CD4-positive, alpha-beta T cell (primary cell): ENCODE measurements at regions not wholly inside any gene's neighbourhood (a gene's known extent, or its start where the extent isn't known, plus 50 kb on each side); places are given as distances from the start of the nearest gene placed in this dataset.

Experiments used
- ATAC-seq: fragments of 200-7000 bp; cut with Tn5 transposase; one replicate; pipeline ENCODE4 v1.10.0; 2022; ENCODE audit warnings: mild to moderate bottlenecking; ENCODE audit not compliant: poor library complexity
- CTCF ChIA-PET: fragments of 350-600 bp; sonication (Branson Sonifier 250); formaldehyde crosslinking; loops from one replicate; lab custom pipeline; 2021; ENCODE audit warnings: antibody characterized with exemption, inconsistent platforms; lab: Charles Lee
- POLR2A ChIA-PET: fragments of 350-600 bp; sonication (Branson Sonifier 250); formaldehyde crosslinking; loops from one replicate; lab custom pipeline; 2021; ENCODE audit warnings: antibody characterized with exemption, inconsistent platforms; lab: Charles Lee
- DNase-seq, 14 experiments: peaks; one replicate each; pipeline ENCODE4 v3.0.0-alpha.2; 2013 to 2020; ENCODE audit warnings: mixed read lengths in 2 of 14
- H3K27ac ChIP-seq, 2 donors: one replicate each; pipeline versions ENCODE4 v1.5.1 to v1.7.0; 2013; ENCODE audit warnings: low read length in 2 of 2, low read depth in 1 of 2, mild to moderate bottlenecking in 1 of 2
- H3K27me3 ChIP-seq, 2 experiments: 1 replicate in 1 of 2; 2 replicates in 1 of 2; pipeline versions ENCODE4 v1.6.1 to v1.7.0; 2013; ENCODE audit warnings: low read length in 2 of 2, control low read depth in 1 of 2, mild to moderate bottlenecking in 1 of 2, moderate library complexity in 1 of 2; ENCODE audit not compliant: insufficient read depth in 2 of 2, control insufficient read depth in 1 of 2
- H3K36me3 ChIP-seq: one replicate; pipeline ENCODE4 v1.6.1; 2013; ENCODE audit warnings: low read length, control low read depth; ENCODE audit not compliant: insufficient read depth
- H3K4me1 ChIP-seq: one replicate; pipeline ENCODE4 v1.6.1; 2013; ENCODE audit warnings: low read length, control low read depth; ENCODE audit not compliant: insufficient read depth
- H3K4me3 ChIP-seq: one replicate; pipeline ENCODE4 v1.5.1; 2013; ENCODE audit warnings: mild to moderate bottlenecking, low read length, moderate library complexity
- H3K9me3 ChIP-seq, 2 experiments: 1 replicate in 1 of 2; 2 replicates in 1 of 2; pipeline versions ENCODE4 v1.6.1 to v1.7.0; 2013; ENCODE audit warnings: low read length in 2 of 2, mild to moderate bottlenecking in 2 of 2, control low read depth in 1 of 2, moderate library complexity in 1 of 2; ENCODE audit not compliant: control insufficient read depth in 1 of 2, insufficient read depth in 1 of 2
- H3K27ac Mint-ChIP-seq: one replicate; pipeline ENCODE4 v1.8.0; 2020; ENCODE audit warnings: mixed read lengths
- H3K27me3 Mint-ChIP-seq: one replicate; pipeline ENCODE4 v1.8.0; 2021; ENCODE audit warnings: mixed read lengths
- H3K36me3 Mint-ChIP-seq: one replicate; pipeline ENCODE4 v1.8.0; 2021; ENCODE audit warnings: low read depth, mixed read lengths
- H3K4me1 Mint-ChIP-seq: one replicate; pipeline ENCODE4 v1.8.0; 2021; ENCODE audit warnings: low read depth, mixed read lengths
- H3K4me3 Mint-ChIP-seq: one replicate; pipeline ENCODE4 v1.8.0; 2020; ENCODE audit warnings: mild to moderate bottlenecking, mixed read lengths
- H3K9me3 Mint-ChIP-seq: one replicate; pipeline ENCODE4 v1.8.0; 2020; ENCODE audit warnings: mixed read lengths
- intact Hi-C, 2 experiments: fragments of 100-400 bp; cut with DNase I in 1 of 2; cut with micrococcal nuclease in 1 of 2; formaldehyde crosslinking; loops; one replicate each; pipeline versions ENCODE4 v1.15.1 to v1.9.0; 2023 to 2025; cut with DNase I, micrococcal nuclease
- TF ChIP-seq, protein P1 (sequence below): fragments of 200-600 bp; IDR thresholded peaks from one replicate; pipeline ENCODE4 v1.8.0; 2022; ENCODE audit warnings: antibody characterized with exemption, mild to moderate bottlenecking

DNA sequence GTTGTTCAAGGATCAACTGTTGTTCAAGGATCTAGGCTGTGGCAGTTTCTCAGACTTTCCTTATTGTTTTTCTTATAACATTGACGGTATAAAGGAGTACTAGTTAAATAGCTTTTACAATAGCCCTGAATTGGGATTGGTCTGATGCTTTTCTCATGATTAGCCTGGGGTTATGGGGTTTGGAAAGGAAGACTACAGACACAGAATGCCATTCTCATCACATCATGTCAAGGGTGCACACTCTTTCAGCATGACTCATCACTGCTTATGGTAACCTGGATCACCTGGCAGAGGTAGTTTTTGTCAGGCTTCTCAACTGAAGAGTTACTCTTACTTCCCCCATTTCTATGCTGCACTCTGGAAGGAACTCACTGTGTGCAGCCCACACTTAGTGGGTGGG is 194.2 kb upstream of the NPSR1 start:
- ChIA-PET POLR2A (no interaction called here), CTCF (no interaction called here)
- H3K4me3 ChIP-seq, result no peak overlapping the region
- H3K9me3 ChIP-seq, result no peaks in the 10 kb centered on the region
- Mint-ChIP-seq H3K4me3 (no peak overlapping the region), H3K27ac (no peak overlapping the region), H3K9me3 (peaks cover 14% of the 10 kb centered on the region), H3K4me1 (no peaks in the 10 kb centered on the region), H3K36me3 (no peaks in the 10 kb centered on the region), H3K27me3 (no peaks in the 10 kb centered on the region)
- intact Hi-C loops, result no loop called here
- no peaks in the 10 kb centered on the region for H3K4me1 ChIP-seq
- DNase-seq (no peak), ATAC-seq (no peak)
- no peak overlapping the region for H3K27ac ChIP-seq
- H3K36me3 ChIP-seq, result no peaks in the 10 kb centered on the region
- no peaks in the 10 kb centered on the region for H3K27me3 ChIP-seq
- TF ChIP-seq, protein P1, sequence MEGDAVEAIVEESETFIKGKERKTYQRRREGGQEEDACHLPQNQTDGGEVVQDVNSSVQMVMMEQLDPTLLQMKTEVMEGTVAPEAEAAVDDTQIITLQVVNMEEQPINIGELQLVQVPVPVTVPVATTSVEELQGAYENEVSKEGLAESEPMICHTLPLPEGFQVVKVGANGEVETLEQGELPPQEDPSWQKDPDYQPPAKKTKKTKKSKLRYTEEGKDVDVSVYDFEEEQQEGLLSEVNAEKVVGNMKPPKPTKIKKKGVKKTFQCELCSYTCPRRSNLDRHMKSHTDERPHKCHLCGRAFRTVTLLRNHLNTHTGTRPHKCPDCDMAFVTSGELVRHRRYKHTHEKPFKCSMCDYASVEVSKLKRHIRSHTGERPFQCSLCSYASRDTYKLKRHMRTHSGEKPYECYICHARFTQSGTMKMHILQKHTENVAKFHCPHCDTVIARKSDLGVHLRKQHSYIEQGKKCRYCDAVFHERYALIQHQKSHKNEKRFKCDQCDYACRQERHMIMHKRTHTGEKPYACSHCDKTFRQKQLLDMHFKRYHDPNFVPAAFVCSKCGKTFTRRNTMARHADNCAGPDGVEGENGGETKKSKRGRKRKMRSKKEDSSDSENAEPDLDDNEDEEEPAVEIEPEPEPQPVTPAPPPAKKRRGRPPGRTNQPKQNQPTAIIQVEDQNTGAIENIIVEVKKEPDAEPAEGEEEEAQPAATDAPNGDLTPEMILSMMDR, result no peak

DNA sequence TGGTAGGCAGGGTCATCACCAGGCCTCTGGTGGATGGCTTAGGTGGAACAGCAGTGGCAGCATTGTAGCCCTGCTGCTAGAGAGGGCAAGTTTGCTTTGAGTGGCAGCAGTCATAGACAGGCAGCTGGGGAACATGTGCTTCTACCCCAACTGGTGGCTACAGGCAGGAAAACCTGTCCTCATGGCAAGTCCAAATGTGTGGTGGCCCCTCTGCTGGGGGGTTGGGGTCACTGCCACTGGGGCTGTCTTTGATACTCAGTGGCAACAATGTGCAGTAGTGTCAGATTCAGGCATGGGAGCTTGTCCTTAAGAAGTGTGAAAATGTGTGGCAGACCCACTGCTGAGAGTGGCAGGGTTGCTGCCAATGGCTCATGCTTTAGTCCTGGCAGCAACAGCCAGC is 186.2 kb upstream of the NPSR1 start:
- H3K4me3 ChIP-seq, result no peak overlapping the region
- H3K4me1 ChIP-seq, result no peaks in the 10 kb centered on the region
- TF ChIP-seq, protein P1, result no peak
- H3K27me3 ChIP-seq, result no peaks in the 10 kb centered on the region
- H3K9me3 Mint-ChIP-seq, result peaks cover 17% of the 10 kb centered on the region
- H3K27ac Mint-ChIP-seq, result no peak overlapping the region
- H3K36me3 ChIP-seq, result no peaks in the 10 kb centered on the region
- ATAC-seq (no peak), DNase-seq (peak in 1 of 14 experiments; percentile 4)
- H3K9me3 ChIP-seq, result peaks cover 5 to 19% of the 10 kb centered on the region in 2 experiments
- CTCF ChIA-PET, result no interaction called here
- intact Hi-C loops, result no loop called here
- no peak overlapping the region for H3K27ac ChIP-seq
- H3K4me1 Mint-ChIP-seq, result no peaks in the 10 kb centered on the region
- H3K4me3 Mint-ChIP-seq, result no peak overlapping the region
- no peaks in the 10 kb centered on the region for H3K27me3 Mint-ChIP-seq
- POLR2A ChIA-PET, result no interaction called here
- no peaks in the 10 kb centered on the region for H3K36me3 Mint-ChIP-seq

DNA sequence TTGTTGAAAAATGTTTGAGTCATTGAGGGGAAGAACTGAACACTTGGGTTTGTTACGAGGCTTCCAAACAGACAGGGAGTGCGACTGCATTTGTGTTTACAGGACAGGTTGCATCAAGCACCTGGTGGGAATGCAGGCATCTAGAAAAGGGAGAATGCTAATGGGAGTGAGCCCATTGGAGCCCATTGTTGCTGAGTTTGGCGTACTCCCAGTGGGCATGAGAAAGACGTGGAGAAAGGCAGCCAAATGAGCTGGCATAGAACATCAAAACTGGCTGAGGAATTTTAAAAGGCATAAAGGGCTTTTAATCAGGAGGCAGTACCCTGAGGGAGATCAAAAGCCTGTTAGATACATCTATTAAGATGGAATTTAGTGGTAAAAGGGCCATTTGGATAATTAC is 171.6 kb upstream of the NPSR1 start:
- peaks cover 5% of the 10 kb centered on the region for H3K9me3 Mint-ChIP-seq
- Histone ChIP-seq H3K4me1 (no peaks in the 10 kb centered on the region), H3K36me3 (no peaks in the 10 kb centered on the region), H3K9me3 (no peaks in the 10 kb centered on the region), H3K4me3 (no peak overlapping the region), H3K27ac (no peak overlapping the region), H3K27me3 (no peaks in the 10 kb centered on the region)
- ATAC-seq (no peak), DNase-seq (no peak)
- no peaks in the 10 kb centered on the region for H3K4me1 Mint-ChIP-seq
- intact Hi-C loops, result no loop called here
- POLR2A ChIA-PET, result no interaction called here
- CTCF ChIA-PET, result no interaction called here
- no peaks in the 10 kb centered on the region for H3K27me3 Mint-ChIP-seq
- H3K4me3 Mint-ChIP-seq, result no peak overlapping the region
- no peak overlapping the region for H3K27ac Mint-ChIP-seq
- TF ChIP-seq, protein P1, result no peak
- H3K36me3 Mint-ChIP-seq, result no peaks in the 10 kb centered on the region
